ENCODE measurements at regions not wholly inside any gene's neighbourhood (a gene's known extent, or its start where the extent isn't known, plus 50 kb on each side); places are given as distances from the start of the nearest gene placed in this dataset.
A peak's percentile ranks its signal among the peaks of the same experiment; 100 is the strongest.

- TF ChIP-seq CTCF (conservative IDR thresholded peaks at IDR 0.05; ENCODE audit: low read depth, low read length): no peak
- H3K4me3 ChIP-seq (ENCODE audit: low read depth, low read length): no peak overlapping the region
- DNase-seq (ENCODE audit: low read depth): peak; percentile 9
These were observed 227.4 kb downstream of the CCDC59 start for GRCh38 chr12:82130762-82131161.

GRCh38 chr12:82124711-82125380 is 233.3 kb downstream of the CCDC59 start:
- no peak for TF ChIP-seq CTCF (conservative IDR thresholded peaks at IDR 0.05; ENCODE audit: low read depth, low read length)
- no peak overlapping the region for H3K4me3 ChIP-seq (ENCODE audit: low read depth, low read length)
- peak; percentile 54 for DNase-seq (ENCODE audit: low read depth)

- no peak for DNase-seq (ENCODE audit: low read depth)
- H3K4me3 ChIP-seq (ENCODE audit: low read depth, low read length): no peak overlapping the region
- no peak for TF ChIP-seq CTCF (conservative IDR thresholded peaks at IDR 0.05; ENCODE audit: low read depth, low read length)
These were observed 236.6 kb downstream of the CCDC59 start for GRCh38 chr12:82121545-82121944.

- H3K4me3 ChIP-seq (ENCODE audit: low read depth, low read length): no peak overlapping the region
- DNase-seq (ENCODE audit: low read depth): no peak
- TF ChIP-seq CTCF (conservative IDR thresholded peaks at IDR 0.05; ENCODE audit: low read depth, low read length): no peak
These were observed 237.3 kb downstream of the CCDC59 start for GRCh38 chr12:82120901-82121300.

- no peak for TF ChIP-seq CTCF (conservative IDR thresholded peaks at IDR 0.05; ENCODE audit: low read depth, low read length)
- H3K4me3 ChIP-seq (ENCODE audit: low read depth, low read length): no peak overlapping the region
- no peak for DNase-seq (ENCODE audit: low read depth)
These were observed 248.9 kb downstream of the CCDC59 start for GRCh38 chr12:82109243-82109642.

- no peak for TF ChIP-seq CTCF (conservative IDR thresholded peaks at IDR 0.05; ENCODE audit: low read depth, low read length)
- H3K4me3 ChIP-seq (ENCODE audit: low read depth, low read length): no peak overlapping the region
- no peak for DNase-seq (ENCODE audit: low read depth)
These were observed 249.6 kb downstream of the CCDC59 start for GRCh38 chr12:82108615-82109014.

- H3K4me3 ChIP-seq (ENCODE audit: low read depth, low read length): no peak overlapping the region
- no peak for TF ChIP-seq CTCF (conservative IDR thresholded peaks at IDR 0.05; ENCODE audit: low read depth, low read length)
- peak; percentile 86 for DNase-seq (ENCODE audit: low read depth)
These were observed 259.0 kb downstream of the CCDC59 start for GRCh38 chr12:82099216-82099615.

Data from epithelial cell of proximal tubule (primary cell).